ENCODE measurements at regions not wholly inside any gene's neighbourhood (a gene's known extent, or its start where the extent isn't known, plus 50 kb on each side); places are given as distances from the start of the nearest gene placed in this dataset.

DNA sequence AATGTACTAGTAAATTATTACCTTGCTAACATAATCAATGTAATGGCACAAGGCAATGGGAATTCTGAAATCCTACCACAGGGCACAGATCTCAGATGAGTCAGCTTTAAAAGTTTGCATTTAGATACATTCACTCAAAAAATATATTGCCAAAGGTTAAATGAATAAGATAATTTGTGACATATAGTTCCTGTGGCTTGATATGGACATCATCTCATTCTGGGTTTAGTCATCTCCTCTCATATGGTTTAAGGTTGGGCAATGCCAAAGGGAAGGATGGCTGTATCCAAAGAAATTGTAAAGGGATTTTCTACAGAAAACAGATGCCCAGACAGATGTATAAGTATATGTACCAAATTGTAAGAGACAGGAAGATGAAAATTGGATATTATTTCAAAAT, 1065.0 kb downstream of the LRFN5 start:
- H3K27ac ChIP-seq (ENCODE audit: extremely low read depth, low read depth, low read length) = no peak overlapping the region
- no peaks in the 10 kb centered on the region for H3K36me3 ChIP-seq (ENCODE audit: control insufficient read depth in 2 of 2, insufficient read depth in 1 of 2, low read length in 2 of 2)
- TF ChIP-seq ZNF239 (tag by site-specific recombination; IDR thresholded peaks at IDR 0.05) = no peak
- no peak for TF ChIP-seq HOXA7 (CRISPR knock-in tag; IDR thresholded peaks at IDR 0.05; ENCODE audit: borderline replicate concordance)
- TF ChIP-seq ZFP3 (tag by site-specific recombination; IDR thresholded peaks at IDR 0.05; ENCODE audit: low read depth) = no peak
- TF ChIP-seq ZNF629 (tag by site-specific recombination; IDR thresholded peaks at IDR 0.05) = no peak
- no peak for TF ChIP-seq TCF7L2 (IDR thresholded peaks at IDR 0.05; ENCODE audit: borderline replicate concordance, low read depth, low read length)
- TF ChIP-seq OVOL3 (tag by site-specific recombination; IDR thresholded peaks at IDR 0.05) = no peak
- no peak for TF ChIP-seq ZNF561 (tag by site-specific recombination; IDR thresholded peaks at IDR 0.05; ENCODE audit: borderline replicate concordance)
- TF ChIP-seq REPIN1 (tag by site-specific recombination; IDR thresholded peaks at IDR 0.05; ENCODE audit: low read depth) = no peak
- TF ChIP-seq, protein P1, sequence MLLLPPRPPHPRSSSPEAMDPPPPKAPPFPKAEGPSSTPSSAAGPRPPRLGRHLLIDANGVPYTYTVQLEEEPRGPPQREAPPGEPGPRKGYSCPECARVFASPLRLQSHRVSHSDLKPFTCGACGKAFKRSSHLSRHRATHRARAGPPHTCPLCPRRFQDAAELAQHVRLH (tag by site-specific recombination; IDR thresholded peaks at IDR 0.05) = no peak
- TF ChIP-seq IKZF3 (tag by site-specific recombination; IDR thresholded peaks at IDR 0.05) = no peak
- no peak for TF ChIP-seq ZNF677 (tag by site-specific recombination; IDR thresholded peaks at IDR 0.05)
- no peaks in the 10 kb centered on the region for H3K9me3 ChIP-seq (ENCODE audit: control insufficient read depth, insufficient read depth, low read depth, low read length)
- no peaks in the 10 kb centered on the region for H3K4me1 ChIP-seq (ENCODE audit: control insufficient read depth, insufficient read depth, low read length)
- ChIA-PET CTCF (no interaction called here), POLR2A (no interaction called here)
- no peak overlapping the region for H3K4me3 ChIP-seq (ENCODE audit: low read depth, low read length)

DNA sequence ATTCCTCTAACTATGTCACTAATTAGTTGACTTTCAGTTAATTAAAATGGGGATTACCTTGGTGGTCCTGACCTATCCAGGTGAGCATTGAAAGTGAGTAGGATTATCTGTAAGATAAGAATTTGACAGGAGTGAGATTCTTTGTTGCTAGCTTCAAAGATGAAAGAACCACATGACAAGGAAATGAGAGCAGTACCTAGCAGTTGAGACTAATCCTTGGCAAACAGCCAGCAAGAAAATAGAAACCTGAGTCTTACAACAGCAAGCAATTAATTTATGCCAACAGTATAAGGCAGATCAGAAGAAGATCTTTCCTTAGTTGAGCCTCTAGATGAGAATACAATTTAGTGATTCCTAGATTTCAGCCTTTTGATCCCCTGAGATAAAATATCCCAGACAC, 1058.4 kb downstream of the LRFN5 start:
- Histone ChIP-seq H3K27ac (ENCODE audit: extremely low read depth, low read depth, low read length) (no peak overlapping the region), H3K9me3 (ENCODE audit: control insufficient read depth, insufficient read depth, low read depth, low read length) (no peaks in the 10 kb centered on the region), H3K36me3 (ENCODE audit: control insufficient read depth in 2 of 2, insufficient read depth in 1 of 2, low read length in 2 of 2) (no peaks in the 10 kb centered on the region), H3K4me3 (ENCODE audit: low read depth, low read length) (no peak overlapping the region), H3K4me1 (ENCODE audit: control insufficient read depth, insufficient read depth, low read length) (no peaks in the 10 kb centered on the region)
- ChIA-PET POLR2A (no interaction called here), CTCF (no interaction called here)
- TF ChIP-seq ZNF394 (tag by site-specific recombination; IDR thresholded peaks at IDR 0.05; ENCODE audit: borderline replicate concordance) = no peak
- no peak for TF ChIP-seq ZSCAN23 (tag by site-specific recombination; IDR thresholded peaks at IDR 0.05)
- TF ChIP-seq ZNF473 (tag by site-specific recombination; IDR thresholded peaks at IDR 0.05) = no peak
- TF ChIP-seq ZFHX2 (tag by site-specific recombination; conservative IDR thresholded peaks at IDR 0.05) = no peak
- no peak for TF ChIP-seq BCL11A (tag by site-specific recombination; IDR thresholded peaks at IDR 0.05; ENCODE audit: low read depth)
- TF ChIP-seq, protein P2, sequence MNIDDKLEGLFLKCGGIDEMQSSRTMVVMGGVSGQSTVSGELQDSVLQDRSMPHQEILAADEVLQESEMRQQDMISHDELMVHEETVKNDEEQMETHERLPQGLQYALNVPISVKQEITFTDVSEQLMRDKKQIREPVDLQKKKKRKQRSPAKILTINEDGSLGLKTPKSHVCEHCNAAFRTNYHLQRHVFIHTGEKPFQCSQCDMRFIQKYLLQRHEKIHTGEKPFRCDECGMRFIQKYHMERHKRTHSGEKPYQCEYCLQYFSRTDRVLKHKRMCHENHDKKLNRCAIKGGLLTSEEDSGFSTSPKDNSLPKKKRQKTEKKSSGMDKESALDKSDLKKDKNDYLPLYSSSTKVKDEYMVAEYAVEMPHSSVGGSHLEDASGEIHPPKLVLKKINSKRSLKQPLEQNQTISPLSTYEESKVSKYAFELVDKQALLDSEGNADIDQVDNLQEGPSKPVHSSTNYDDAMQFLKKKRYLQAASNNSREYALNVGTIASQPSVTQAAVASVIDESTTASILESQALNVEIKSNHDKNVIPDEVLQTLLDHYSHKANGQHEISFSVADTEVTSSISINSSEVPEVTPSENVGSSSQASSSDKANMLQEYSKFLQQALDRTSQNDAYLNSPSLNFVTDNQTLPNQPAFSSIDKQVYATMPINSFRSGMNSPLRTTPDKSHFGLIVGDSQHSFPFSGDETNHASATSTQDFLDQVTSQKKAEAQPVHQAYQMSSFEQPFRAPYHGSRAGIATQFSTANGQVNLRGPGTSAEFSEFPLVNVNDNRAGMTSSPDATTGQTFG (tag by site-specific recombination; IDR thresholded peaks at IDR 0.05; ENCODE audit: borderline replicate concordance) = no peak
- no peak for TF ChIP-seq SCRT1 (tag by site-specific recombination; IDR thresholded peaks at IDR 0.05; ENCODE audit: borderline replicate concordance)
- TF ChIP-seq, protein P3, sequence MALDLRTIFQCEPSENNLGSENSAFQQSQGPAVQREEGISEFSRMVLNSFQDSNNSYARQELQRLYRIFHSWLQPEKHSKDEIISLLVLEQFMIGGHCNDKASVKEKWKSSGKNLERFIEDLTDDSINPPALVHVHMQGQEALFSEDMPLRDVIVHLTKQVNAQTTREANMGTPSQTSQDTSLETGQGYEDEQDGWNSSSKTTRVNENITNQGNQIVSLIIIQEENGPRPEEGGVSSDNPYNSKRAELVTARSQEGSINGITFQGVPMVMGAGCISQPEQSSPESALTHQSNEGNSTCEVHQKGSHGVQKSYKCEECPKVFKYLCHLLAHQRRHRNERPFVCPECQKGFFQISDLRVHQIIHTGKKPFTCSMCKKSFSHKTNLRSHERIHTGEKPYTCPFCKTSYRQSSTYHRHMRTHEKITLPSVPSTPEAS (tag by site-specific recombination; IDR thresholded peaks at IDR 0.05) = no peak
- TF ChIP-seq, protein P4, sequence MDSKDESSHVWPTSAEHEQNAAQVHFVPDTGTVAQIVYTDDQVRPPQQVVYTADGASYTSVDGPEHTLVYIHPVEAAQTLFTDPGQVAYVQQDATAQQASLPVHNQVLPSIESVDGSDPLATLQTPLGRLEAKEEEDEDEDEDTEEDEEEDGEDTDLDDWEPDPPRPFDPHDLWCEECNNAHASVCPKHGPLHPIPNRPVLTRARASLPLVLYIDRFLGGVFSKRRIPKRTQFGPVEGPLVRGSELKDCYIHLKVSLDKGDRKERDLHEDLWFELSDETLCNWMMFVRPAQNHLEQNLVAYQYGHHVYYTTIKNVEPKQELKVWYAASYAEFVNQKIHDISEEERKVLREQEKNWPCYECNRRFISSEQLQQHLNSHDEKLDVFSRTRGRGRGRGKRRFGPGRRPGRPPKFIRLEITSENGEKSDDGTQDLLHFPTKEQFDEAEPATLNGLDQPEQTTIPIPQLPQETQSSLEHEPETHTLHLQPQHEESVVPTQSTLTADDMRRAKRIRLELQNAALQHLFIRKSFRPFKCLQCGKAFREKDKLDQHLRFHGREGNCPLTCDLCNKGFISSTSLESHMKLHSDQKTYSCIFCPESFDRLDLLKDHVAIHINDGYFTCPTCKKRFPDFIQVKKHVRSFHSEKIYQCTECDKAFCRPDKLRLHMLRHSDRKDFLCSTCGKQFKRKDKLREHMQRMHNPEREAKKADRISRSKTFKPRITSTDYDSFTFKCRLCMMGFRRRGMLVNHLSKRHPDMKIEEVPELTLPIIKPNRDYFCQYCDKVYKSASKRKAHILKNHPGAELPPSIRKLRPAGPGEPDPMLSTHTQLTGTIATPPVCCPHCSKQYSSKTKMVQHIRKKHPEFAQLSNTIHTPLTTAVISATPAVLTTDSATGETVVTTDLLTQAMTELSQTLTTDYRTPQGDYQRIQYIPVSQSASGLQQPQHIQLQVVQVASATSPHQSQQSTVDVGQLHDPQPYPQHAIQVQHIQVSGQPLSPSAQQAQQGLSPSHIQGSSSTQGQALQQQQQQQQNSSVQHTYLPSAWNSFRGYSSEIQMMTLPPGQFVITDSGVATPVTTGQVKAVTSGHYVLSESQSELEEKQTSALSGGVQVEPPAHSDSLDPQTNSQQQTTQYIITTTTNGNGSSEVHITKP (tag by site-specific recombination; IDR thresholded peaks at IDR 0.05) = no peak

All from HEK293 (cell line).